Vagina (tissue), 2 donors: ENCODE measurements at regions not wholly inside any gene's neighbourhood (a gene's known extent, or its start where the extent isn't known, plus 50 kb on each side); places are given as distances from the start of the nearest gene placed in this dataset.

Experiments used
- CTCF ChIP-seq, 3 experiments: fragments of 450-650 bp in 2 of 3; fragments of 200-600 bp in 1 of 3; sonication (generic) in 1 of 3; IDR thresholded peaks; one replicate each; pipeline ENCODE4 v1.5.1; 2017 to 2019; ENCODE audit warnings: antibody characterized with exemption in 3 of 3, mild to moderate bottlenecking in 2 of 3, moderate library complexity in 2 of 3
- POLR2A ChIP-seq, 2 donors: fragments of 450-650 bp; IDR thresholded peaks; one replicate each; pipeline ENCODE4 v1.6.1; 2017; ENCODE audit warnings: antibody characterized with exemption in 2 of 2, mild to moderate bottlenecking in 2 of 2, moderate library complexity in 2 of 2
- POLR2AphosphoS5 ChIP-seq, 2 donors: sonication (generic); formaldehyde crosslinking; IDR thresholded peaks; one replicate each; pipeline ENCODE4 v1.9.0; 2017; ENCODE audit warnings: antibody characterized with exemption in 2 of 2, mild to moderate bottlenecking in 2 of 2, low read depth in 1 of 2; ENCODE audit not compliant: insufficient read depth in 1 of 2

- TF ChIP-seq CTCF (IDR thresholded peaks at IDR 0.05) (no peak), POLR2AphosphoS5 (IDR thresholded peaks at IDR 0.05; ENCODE audit: insufficient read depth in 1 of 2, low read depth in 1 of 2) (no peak), POLR2A (IDR thresholded peaks at IDR 0.05) (no peak)
These were observed 283.4 kb upstream of the PRDM1 start for GRCh38 chr6:105802703-105803102.
